GM19324 (cell line): ENCODE measurements at regions not wholly inside any gene's neighbourhood (a gene's known extent, or its start where the extent isn't known, plus 50 kb on each side); places are given as distances from the start of the nearest gene placed in this dataset.

Source experiments
- ATAC-seq: cut with Tn5 transposase; IDR thresholded peaks from one replicate; pipeline ENCODE4 v1.9.1; 2021; ENCODE audit warnings: mild to moderate bottlenecking, moderate library complexity; ENCODE audit not compliant: unreplicated experiment, low FRiP score

- peak; percentile 80 for ATAC-seq
Measured at GRCh38 chr1:98813738-98814309, 152.3 kb downstream of the SNX7 start.

GRCh38 chr1:98817821-98818220 is 156.3 kb downstream of the SNX7 start:
- ATAC-seq = no peak

GRCh38 chr1:98821379-98821778 is 159.9 kb downstream of the SNX7 start:
- ATAC-seq = no peak

- ATAC-seq = no peak
Measured at GRCh38 chr1:98824736-98825135, 163.2 kb downstream of the SNX7 start.

GRCh38 chr1:98827041-98827440 is 165.5 kb downstream of the SNX7 start:
- no peak for ATAC-seq

GRCh38 chr1:98839840-98840239 is 164.8 kb downstream of the PLPPR5 start:
- no peak for ATAC-seq
